HG02571 (cell line): ENCODE measurements at regions not wholly inside any gene's neighbourhood (a gene's known extent, or its start where the extent isn't known, plus 50 kb on each side); places are given as distances from the start of the nearest gene placed in this dataset.
"Not testable (repeated sequence)": the region's sequence is repeated elsewhere in the genome, so short reads cannot be mapped to it uniquely, and the experiment has no call there.

Experiments
- ATAC-seq: cut with Tn5 transposase; IDR thresholded peaks from one replicate; pipeline ENCODE4 v1.9.1; 2021; ENCODE audit warnings: mild to moderate bottlenecking, moderate library complexity; ENCODE audit not compliant: unreplicated experiment

DNA sequence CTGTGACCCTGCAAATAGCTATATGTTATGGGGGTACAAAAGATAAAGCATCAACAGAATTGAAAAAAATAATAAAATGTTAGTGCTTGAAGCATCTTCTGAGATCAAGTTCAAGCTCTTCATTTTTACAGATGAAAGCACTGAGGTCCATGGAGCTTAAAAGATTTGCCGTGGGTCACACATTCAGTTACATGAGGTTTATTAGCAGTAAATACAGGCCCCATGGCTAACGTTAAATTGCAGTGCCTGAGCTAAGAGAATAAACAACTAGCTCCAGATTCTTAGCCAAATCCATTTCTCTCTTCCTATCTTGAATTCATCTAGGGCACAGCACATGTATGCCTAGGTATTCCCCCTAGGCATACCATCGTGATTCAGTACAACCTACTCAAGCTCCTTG is 2052.7 kb upstream of the C9orf72 start:
- ATAC-seq = no peak

DNA sequence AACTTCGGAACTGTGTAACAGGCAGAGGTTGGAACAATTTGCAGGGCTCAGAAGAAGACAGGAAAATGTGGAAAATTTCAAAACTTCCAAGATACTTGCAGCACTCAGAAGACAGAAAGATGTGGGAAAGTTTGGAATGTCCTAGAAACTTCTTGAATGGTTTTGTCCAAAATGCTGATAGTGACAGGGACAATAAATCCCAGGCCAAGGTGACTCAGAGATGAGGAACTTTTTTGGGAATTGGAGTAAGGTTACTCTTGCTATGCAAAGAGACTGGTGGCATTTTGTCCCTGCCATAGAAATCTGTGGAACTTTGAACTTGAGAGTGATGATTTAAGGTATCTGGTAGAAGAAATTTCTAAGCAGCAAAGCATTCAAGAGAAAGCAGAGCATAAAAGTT is 2055.6 kb upstream of the C9orf72 start:
- ATAC-seq = not testable (repeated sequence)

DNA sequence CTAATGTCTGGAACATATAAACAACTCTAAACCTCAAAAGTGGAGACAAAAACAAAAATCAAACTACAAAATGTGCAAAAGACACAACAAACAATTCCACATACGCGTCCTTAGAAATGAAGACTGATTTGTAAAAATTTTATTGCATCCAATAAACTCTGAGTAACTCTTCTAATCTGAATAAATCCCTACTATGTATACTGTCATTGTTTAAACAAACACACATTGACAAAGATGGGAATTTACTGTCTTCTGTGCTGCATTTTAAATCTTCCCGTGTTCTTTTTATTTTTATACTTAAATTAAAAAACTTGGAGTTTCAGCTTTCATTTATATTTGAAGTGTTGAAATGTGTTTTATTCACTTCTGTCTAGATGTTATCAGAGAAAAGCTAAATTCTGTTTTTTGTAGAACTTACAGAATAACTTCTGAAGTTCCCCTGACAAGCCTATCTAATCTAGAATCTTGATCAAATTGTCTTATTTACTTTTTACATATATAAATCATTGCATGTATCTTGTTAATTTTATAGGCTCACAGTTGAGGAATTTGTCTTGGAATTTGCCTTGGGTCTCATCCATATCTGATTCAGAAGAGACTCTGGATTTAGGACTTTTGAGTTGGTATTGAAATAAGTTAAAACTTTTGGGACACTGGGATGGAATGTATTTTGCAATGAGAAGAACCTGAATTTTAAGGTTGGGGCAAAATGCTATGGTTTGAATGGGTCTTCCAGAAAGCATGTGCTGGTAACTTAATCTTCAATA is 2064.4 kb upstream of the C9orf72 start:
- ATAC-seq = no peak

DNA sequence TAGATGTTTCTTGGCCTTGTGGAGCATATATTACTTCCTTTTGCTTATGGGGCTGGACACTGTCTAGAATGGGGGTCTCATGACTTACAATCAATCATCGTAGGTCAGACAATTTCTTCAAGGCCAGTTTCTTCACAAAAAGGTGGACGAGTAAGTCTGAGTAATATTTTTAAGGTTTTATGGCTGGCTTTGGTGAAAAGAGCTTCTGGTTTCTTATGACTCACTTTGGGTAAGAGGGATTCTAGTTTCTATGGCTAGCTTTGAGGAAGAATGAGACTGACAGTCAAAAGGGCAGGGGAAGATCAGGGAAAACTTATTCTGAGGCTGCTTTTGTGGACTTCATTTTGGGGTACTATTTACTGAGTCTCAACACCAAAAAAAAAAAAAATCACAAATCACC is 2067.2 kb upstream of the C9orf72 start:
- ATAC-seq = no peak

DNA sequence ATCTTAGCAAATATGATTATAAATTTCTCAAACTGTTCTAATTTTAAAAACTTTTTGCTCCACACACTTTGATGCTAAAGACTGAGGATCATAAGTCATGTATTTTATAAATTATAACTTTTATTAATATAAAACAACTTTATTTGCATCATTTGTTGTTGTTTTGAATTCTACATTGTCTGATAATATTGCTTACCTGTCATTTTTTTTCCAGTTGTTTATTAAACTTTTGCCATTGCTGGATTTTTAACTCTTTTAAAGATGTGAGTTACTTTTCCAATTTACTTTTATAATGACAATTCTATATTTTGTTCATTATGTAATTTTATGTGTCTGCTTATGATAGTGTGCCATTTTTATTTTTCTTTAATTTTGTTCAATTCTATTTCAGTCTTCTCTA is 2071.2 kb upstream of the C9orf72 start:
- no peak for ATAC-seq

DNA sequence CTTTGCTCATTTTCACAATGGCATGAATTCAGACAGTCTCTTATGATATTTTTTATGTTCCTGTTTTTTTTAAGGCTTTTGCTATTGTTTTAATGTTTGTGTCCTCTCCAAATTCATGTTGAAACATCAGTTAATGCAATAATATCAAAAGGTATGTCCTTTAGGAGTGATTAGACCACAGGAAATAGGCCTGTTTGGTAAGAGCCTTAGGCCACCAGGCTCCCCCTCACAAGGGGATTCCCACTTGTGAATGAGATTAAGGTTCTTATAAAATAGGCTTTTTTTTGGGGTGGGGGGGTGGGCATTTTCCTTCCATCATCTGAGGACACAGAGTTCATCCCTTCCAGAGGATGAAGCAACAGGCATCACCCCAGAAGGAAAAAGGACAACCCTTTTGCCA is 2074.2 kb upstream of the C9orf72 start:
- no peak for ATAC-seq

DNA sequence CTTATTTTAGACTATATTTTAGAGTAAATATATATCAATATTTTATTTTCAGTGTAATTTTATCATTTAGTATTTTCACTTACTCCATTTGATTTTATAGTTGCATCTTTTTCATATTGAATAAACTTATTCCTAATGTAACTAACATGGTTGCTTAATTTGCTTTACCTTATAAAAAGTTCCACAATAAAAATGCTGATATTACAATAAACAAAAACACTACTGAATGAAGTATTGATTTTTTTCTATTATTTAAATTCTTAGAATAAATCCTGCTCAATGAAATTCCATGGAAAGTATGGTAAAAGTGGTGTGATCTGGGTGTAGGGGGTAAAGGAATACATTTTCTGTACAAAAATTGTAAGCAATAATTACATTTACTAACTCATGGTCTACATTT is 2074.9 kb upstream of the C9orf72 start:
- no peak for ATAC-seq

DNA sequence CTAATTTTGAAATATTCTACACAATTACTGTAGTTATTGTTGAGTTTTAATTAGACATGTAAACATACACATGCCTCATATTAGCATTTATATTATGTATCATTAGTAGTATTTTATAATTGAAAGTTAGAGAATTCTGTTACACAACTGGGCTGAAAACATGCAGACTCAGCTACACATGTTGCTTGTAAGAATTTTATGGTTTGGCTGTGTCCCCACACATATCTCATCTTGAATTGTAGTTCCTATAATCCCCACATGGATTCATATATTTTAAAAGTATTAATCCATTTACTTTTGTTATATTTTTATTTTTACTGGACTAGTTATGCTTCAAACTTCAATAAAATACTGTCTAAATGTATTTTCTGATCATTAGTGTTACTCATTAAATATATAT is 2075.3 kb upstream of the C9orf72 start:
- ATAC-seq = no peak

DNA sequence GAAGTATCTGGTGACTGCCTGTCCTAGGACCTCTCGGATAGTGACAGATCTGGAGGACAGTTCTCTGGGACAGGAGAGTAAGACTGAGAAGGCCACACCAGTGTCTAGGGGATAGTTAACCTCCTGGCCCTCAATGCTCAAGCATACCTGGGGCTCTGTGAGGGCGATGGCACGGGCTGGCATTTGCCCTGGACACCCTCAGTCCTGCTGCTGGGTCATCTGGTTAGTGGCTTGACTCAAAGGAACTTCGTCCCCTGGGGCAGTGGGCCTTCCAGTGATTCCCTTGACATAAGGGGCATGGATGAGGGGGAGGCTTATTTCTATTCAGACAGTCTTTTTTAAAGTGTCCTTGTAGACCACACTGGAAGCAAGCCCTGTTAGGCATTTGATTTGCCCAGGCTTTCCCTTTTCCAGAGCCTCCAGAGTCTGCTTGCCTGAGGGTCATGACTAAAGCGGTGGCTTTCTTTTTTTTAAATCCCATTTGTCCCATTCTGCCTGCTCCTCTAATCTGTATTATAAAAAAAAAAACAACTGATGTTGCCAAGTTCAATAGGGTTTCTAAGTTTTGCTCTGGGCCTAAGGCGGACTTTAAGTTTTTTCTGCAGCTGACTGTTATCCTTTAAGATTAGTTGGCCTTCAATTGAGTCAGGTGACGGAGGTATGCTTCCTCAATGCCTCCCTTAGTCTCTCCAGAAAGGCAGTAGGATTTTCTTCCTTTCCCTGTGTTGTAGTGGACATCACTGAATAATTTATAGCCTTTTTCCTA is 2083.5 kb upstream of the C9orf72 start:
- ATAC-seq = no peak

DNA sequence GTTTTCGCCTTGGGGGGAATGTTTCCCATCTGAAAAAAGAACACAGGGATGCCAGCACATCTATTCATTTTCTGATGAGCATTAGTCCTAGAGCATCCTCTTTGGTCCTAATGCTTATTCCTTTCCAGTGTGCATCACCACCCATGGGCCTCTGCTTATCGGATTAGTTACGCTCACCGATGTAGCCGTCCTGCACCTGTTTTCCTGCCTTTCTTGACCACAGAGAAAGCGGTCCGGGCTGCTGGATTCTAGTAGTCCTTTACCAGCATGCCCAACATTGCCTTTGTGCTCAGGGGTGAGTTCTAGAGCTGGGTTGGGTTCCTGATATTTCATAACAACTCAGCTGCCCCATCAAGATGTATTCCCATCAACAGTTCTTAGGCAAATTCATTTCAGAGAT is 2084.5 kb upstream of the C9orf72 start:
- ATAC-seq = no peak

DNA sequence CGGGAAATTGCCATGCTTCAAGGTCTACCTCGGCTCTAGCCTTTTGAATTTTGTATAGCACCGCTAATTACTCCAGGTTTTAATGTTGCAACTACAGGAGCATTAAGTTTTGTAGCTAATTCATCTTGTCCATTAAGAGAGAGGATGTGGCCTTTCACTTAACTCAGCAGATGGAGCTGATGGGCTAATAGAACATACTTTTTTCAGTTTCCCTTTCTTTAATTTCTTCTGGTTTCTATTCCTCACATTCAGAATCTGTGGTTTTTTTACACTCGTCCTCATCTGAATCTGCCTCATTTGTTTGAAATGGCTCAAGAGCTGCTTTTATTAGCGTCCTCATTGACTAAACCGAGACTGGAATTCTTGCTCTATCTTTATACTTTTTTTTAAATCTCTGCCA is 2085.7 kb upstream of the C9orf72 start:
- ATAC-seq = no peak

DNA sequence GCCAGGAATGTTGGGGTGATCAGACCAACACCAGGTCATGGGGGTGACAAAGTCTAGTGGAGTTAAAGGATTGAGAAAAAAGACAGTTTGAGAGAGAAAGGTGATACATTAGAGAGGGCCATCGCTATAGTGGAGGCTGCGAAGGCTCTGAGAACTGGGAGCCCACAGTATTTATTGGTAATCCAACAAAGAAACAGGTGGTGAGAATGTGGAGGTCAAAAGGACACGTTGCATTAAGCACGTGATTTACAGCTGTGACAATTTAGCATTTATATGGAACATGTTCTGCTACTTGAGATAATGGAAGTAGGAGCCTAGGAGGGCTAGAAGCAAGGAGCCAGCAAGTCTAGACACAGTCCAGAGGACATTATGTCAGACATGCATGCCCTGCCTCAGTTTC is 2086.5 kb upstream of the C9orf72 start:
- no peak for ATAC-seq

DNA sequence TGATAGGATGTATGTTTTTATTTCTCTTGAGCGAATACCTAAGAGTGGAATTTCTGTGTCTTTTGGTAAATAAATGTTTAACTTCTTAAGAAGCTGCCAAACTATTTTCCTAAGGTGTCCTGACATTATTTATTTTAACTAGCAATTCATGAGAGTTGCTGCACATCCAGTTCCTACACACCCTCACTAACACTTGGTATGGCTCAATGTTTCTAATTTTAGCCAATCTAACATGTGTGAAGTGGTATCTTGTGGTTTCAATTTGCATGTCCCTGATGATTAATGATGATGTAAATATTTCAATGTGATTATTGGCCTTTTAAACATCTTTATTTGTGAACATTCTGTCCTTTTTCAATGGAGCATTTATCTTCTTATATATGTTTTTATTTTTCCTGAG is 2095.5 kb upstream of the C9orf72 start:
- ATAC-seq = no peak

DNA sequence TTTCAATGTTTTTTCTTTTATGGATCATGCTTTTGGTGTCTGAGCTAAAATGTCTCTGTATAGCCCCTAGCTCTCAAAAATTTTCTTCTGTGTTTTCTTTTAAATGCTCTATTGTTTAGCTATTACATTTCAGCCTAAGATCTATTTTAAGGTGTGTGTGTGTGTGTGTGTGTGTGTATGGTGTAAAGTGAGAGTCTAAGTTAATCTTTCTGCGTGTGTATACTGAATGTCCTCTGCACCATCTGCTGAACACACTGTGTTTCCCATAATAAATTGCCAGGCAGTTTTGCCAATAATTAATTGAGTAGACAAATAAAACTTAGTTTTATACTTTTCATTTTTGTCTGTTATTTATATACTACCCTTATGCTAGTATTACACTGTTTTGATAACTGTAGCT is 2096.3 kb upstream of the C9orf72 start:
- ATAC-seq = no peak

DNA sequence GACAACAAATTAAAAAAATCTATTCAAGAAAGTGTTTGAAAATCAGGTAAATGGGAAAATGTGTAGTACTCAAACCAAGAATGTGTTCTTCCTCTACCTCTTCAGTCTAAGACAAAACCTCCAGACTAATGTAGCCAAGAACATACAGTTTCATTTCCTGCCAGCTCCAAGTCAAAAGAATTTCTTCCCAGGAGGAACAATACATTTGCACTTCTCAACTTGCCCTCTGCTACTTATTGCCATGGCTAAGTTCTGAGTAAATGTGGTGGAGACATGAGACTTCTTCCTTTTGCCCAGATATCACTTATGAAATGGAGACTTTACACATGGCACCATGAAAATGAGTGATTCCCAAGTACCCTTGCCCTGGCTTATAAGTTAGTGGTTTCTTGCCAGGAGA is 2112.2 kb upstream of the C9orf72 start:
- ATAC-seq = no peak

DNA sequence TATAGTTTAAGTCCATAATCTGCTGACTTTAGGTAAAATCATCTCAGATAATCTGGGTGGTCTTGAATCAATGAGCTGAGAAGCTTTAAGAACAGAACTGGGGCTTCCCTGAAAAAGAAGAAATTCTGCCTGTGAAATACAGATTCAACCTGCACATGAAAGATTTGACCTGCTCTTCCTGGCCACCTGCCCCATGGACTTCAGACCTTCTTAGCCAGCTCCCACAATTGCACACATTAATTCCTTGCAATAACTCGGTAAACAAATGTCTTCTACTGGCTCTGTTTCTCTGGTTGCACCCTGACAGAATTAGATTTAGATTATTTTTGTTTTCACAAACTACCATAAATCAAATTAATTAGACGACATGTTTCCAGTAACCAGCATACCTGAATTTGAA is 2117.9 kb upstream of the C9orf72 start:
- no peak for ATAC-seq

DNA sequence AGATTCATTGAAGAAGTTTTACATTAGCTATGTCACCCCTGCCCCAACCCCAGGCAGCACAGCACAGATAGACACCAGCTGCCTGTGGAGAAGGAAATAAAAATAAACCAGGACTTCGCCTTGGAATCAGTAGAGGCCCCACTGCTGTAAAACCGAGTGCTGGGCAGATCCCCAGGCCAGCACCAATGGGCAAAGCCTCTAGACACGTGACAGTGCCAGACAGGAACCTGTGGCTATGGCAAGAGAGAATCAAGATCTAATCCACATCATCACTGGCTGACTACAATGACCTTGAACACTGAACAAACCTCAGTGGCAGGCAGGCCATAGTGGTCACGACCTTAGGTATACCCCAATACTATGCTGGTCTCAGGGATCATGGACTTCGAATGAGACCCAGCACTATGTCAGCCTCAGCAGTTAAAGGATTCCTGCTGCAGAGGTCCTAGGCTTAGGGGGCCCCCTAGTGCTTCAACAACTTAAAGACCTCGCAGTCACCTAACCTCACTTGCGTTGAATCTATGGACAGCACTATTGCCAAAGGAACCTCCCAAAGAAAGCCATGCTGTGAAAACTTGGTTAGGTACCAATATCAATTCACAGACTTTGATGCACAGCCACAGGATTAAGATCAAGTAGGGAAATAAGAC is 2118.6 kb upstream of the C9orf72 start:
- no peak for ATAC-seq

DNA sequence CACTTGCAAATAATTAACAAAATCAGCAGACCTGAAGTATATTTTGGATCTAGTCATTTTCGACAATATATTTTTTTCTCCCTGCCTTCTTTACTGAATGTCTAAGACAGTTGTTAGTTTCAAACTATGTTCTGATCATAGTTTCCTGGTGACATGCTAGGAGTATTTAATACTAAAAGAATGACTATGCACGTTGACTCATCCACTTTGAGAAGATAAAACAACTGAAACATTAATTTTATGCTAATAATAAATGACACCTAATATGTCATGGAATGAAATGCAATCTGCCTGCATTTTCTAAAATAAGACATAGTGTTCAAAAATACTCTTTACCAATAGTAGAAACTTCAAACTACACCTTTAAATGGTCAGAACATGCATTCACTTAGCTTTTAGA is 2123.7 kb upstream of the C9orf72 start:
- no peak for ATAC-seq

DNA sequence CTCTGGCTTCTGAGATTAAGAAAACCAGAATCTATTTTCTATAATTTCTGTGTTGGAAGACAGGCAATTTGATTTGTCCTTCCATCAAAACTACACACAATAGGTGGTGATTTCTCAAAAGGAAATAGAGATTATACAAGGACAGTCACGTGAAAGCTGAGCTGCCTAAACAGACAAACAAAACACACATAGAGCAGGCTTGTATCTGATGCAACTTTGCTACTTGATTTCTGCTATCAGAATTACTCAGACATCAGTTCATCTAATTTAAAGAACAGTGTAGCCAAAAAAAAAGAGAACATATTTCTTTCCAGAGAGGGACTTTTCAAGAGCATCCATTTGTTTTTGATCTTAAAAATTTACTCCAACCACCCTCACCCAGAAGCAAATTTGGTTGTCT is 2128.3 kb upstream of the C9orf72 start:
- ATAC-seq = no peak

DNA sequence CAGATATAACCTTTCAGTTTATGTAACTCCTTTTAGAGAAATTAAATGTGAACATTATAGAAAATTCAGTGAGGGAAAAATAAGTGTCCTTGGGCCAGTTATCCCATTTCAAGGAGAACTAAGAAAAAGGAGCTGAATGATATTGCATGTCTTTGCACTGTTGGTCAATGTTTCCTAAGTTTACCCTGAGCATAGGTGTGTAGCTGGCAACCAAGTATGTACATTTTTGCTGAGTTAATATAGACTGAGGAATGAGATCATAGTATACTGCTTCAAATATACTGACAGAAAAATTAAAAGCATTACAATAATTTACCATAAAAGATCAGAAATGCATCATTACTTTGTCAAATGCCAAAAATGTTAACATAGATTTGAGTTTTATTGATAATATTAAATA is 2128.7 kb upstream of the C9orf72 start:
- ATAC-seq = no peak

DNA sequence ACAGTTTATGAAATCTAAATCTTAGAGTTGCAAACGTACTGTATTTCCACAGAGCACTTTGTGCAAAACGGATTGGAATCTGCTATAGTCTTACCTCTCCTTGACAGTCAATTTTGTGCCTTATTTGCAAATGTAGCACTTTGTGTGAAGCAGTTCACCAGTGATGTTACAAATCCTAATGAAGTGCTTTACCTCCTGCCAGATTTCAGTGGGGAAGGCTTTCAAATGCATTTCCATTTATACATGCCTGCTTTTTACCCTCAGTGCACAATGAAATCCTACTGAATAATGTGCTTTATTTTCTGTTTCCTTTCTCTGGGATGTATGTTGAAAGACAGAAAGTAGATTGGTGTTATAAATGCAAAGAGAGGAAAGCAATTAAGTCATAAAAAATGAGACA is 2141.6 kb upstream of the C9orf72 start:
- no peak for ATAC-seq

DNA sequence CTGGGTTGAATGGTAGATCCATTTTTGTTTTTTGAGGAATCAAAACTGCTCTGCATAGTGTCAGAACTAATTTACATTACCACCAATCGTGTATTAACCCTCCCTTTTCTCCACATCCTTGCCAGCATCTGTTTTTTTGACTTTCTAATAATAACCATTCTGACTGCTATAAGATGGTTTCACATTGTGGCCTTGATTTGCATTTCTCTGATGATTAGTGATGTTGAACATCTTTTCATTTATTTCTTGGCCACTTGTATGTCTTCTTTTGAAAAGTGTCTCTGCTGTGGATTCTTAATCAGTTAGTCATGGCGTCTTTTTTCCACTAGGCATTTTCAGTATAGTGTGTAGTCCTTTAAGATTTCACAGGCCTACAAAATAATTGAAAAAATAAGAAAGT is 2144.3 kb upstream of the C9orf72 start:
- no peak for ATAC-seq
